GM12872 (cell line): ENCODE measurements at regions not wholly inside any gene's neighbourhood (a gene's known extent, or its start where the extent isn't known, plus 50 kb on each side); places are given as distances from the start of the nearest gene placed in this dataset.

Experiments used
- CTCF ChIP-seq: IDR thresholded peaks from 3 replicates; pipeline ENCODE4 v1.5.1; 2011; ENCODE audit warnings: low read depth, mild to moderate bottlenecking, low read length, moderate library complexity; ENCODE audit not compliant: insufficient read depth

- no peak for TF ChIP-seq CTCF
Measured at GRCh38 chr21:37984416-37984815, 68.2 kb upstream of the KCNJ6 start.

GRCh38 chr21:37986000-37986399 lies 69.7 kb upstream of the KCNJ6 start:
- no peak for TF ChIP-seq CTCF

GRCh38 chr21:37986751-37987399 lies 70.6 kb upstream of the KCNJ6 start:
- no peak for TF ChIP-seq CTCF

DNA sequence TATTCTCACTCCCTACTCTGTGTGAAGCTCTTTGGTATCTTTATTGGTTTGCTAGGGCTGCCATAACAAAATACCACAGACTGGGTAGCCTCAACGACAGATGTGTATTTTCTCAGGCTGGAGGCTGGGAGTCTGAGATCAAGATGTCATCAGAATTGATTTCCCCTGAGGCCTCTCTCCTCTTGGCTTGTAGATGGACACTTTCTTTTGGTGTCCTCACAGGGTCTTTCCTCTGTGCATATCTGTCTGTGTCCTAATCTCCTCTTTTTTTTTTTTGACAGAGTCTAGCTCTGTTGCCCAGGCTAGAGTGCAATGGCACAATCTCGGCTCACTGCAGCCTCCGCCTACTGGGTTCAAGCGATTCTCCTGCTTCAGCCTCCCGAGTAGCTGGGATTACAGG lies 71.4 kb upstream of the KCNJ6 start:
- no peak for TF ChIP-seq CTCF

GRCh38 chr21:37993071-37993470 lies 76.8 kb upstream of the KCNJ6 start:
- no peak for TF ChIP-seq CTCF

DNA sequence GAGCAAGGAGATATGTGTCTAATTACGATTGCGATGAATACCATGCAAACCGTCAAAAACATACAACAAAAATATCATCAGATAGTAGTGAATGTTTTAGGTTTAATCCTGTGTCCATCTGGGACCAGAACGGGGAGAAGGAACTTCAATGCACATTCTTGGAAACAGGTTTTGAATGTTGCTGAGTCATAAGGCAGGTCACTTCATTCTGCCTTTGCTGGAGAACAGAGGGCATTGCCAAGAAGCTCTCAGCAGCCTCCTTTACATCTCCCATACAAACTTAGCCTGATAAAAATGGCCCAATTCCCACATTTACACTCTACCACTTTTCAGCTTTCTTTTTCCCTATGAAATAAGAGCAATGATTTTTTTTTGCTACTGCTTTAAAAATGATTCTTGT lies 78.0 kb upstream of the KCNJ6 start:
- no peak for TF ChIP-seq CTCF

DNA sequence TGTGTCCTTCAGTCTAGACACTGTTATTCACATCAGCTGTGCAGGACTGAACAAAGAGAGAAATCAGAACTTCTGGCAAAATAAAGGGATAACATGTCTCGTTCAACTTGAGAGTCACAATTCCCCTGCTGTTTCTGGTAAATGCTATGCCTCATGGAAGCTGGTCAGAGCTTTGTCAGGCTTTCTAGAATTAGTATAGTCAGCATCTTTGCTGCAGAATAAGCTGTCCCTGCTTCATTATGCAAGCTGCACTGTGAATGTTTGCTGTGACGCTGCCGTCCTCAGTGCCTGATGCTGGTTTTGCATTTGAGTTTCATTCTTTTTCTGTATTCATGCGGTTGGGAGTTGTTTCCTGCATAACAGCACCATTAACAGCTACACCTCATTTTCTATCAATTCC lies 96.4 kb upstream of the KCNJ6 start:
- no peak for TF ChIP-seq CTCF
